ENCODE measurements at regions not wholly inside any gene's neighbourhood (a gene's known extent, or its start where the extent isn't known, plus 50 kb on each side); places are given as distances from the start of the nearest gene placed in this dataset.

- Histone ChIP-seq H3K27me3 (ENCODE audit: control insufficient read depth, insufficient read depth, low read length) (no peaks in the 10 kb centered on the region), H3K36me3 (ENCODE audit: control insufficient read depth, insufficient read depth, low read length) (no peaks in the 10 kb centered on the region), H3K9me3 (ENCODE audit: control insufficient read depth in 2 of 2, low read length in 2 of 2) (no peaks in the 10 kb centered on the region), H3K4me3 (ENCODE audit: low read depth, low read length) (no peak overlapping the region), H3K4me1 (ENCODE audit: control insufficient read depth, insufficient read depth, low read length, poor library complexity, severe bottlenecking) (peaks cover 21% of the 10 kb centered on the region), H3K27ac (ENCODE audit: insufficient read depth, low read length, poor library complexity, severe bottlenecking) (no peak overlapping the region)
- Mint-ChIP-seq H3K4me1 (peaks cover 19 to 27% (median 26%) of the 10 kb centered on the region in 4 donors), H3K9me3 (no peaks in the 10 kb centered on the region), H3K27ac (no peak overlapping the region), H3K27me3 (no peaks in the 10 kb centered on the region), H3K4me3 (no peak overlapping the region), H3K36me3 (no peaks in the 10 kb centered on the region)
- ATAC-seq (ENCODE audit: low read depth in 2 of 2) = no peak
- DNase-seq = no peak
Observed at GRCh38 chr12:89954259-89954658, 245.6 kb upstream of the ATP2B1 start.

DNA sequence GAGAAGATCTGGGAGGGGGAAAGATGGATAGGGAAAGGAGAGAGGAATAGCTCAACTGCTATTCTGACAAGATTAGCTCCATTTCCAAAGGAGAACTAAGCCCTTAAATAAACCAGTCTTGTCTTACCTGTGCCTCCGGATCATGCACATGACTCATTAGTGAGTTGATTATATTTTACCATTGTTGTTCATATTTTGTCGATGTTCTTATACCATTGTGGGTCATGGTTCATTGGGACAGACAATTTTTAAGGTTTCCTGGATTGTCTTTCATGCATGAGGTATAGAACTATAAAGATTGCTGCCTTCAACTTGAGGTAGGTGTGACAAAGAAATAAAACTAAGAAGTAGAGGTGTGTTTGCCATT lies 243.0 kb upstream of the ATP2B1 start:
- peak overlapping the region in 1 of 4 donors; percentile 40 for H3K4me3 Mint-ChIP-seq
- peaks cover 35 to 48% (median 47%) of the 10 kb centered on the region in 4 donors for H3K4me1 Mint-ChIP-seq
- H3K36me3 Mint-ChIP-seq = no peaks in the 10 kb centered on the region
- DNase-seq (no peak), ATAC-seq (ENCODE audit: low read depth in 2 of 2) (no peak)
- H3K4me3 ChIP-seq (ENCODE audit: low read depth, low read length) = no peak overlapping the region
- no peak overlapping the region for H3K27ac ChIP-seq (ENCODE audit: insufficient read depth, low read length, poor library complexity, severe bottlenecking)
- peaks cover 34% of the 10 kb centered on the region for H3K4me1 ChIP-seq (ENCODE audit: control insufficient read depth, insufficient read depth, low read length, poor library complexity, severe bottlenecking)
- peak overlapping the region in 2 of 3 donors; percentile 86 to 93 for H3K27ac Mint-ChIP-seq
- H3K27me3 ChIP-seq (ENCODE audit: control insufficient read depth, insufficient read depth, low read length) = no peaks in the 10 kb centered on the region
- H3K9me3 Mint-ChIP-seq = no peaks in the 10 kb centered on the region
- H3K36me3 ChIP-seq (ENCODE audit: control insufficient read depth, insufficient read depth, low read length) = no peaks in the 10 kb centered on the region
- H3K27me3 Mint-ChIP-seq = no peaks in the 10 kb centered on the region
- no peaks in the 10 kb centered on the region for H3K9me3 ChIP-seq (ENCODE audit: control insufficient read depth in 2 of 2, low read length in 2 of 2)

DNA sequence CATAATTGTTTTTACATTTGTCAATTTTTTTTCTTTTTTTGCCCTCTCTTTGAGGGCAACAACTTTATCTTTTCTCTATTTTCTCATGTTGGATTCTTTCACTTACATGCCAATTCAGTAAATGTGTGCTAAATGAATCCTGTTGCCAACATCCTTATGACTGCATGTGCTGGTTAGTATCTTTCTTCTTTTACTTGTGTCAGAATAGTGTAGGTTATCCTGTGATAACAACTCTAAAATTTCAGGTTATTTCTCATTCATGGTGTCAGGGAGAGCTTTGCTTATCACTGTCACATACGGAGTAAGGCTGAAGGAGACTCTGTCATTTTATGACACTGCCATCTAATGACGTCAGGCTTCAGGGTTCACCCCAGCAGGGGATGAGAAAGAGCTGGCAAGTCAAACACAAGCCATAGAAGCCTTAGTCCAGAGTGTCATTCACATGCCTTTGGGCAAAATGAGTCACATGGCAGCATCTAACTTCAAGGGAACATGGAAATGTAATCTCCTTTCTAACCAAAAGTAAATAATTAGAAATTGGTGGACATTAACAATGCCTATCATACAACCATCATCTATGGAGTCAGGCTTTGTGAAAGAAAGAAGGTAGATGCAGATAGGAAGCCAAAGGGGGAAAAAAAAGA lies 242.5 kb upstream of the ATP2B1 start:
- Mint-ChIP-seq H3K9me3 (no peaks in the 10 kb centered on the region), H3K4me1 (peaks cover 35 to 49% (median 46%) of the 10 kb centered on the region in 4 donors), H3K4me3 (peak overlapping the region in 3 of 4 donors; percentile 7 to 63 (median 61)), H3K36me3 (no peaks in the 10 kb centered on the region), H3K27ac (peak overlapping the region; percentile 76 to 93 (median 86)), H3K27me3 (no peaks in the 10 kb centered on the region)
- H3K9me3 ChIP-seq (ENCODE audit: control insufficient read depth in 2 of 2, low read length in 2 of 2) = no peaks in the 10 kb centered on the region
- DNase-seq (peak in 1 of 3 donors; percentile 10), ATAC-seq (ENCODE audit: low read depth in 2 of 2) (no peak)
- peaks cover 34% of the 10 kb centered on the region for H3K4me1 ChIP-seq (ENCODE audit: control insufficient read depth, insufficient read depth, low read length, poor library complexity, severe bottlenecking)
- peak overlapping the region; percentile 65 for H3K4me3 ChIP-seq (ENCODE audit: low read depth, low read length)
- peak overlapping the region; percentile 82 for H3K27ac ChIP-seq (ENCODE audit: insufficient read depth, low read length, poor library complexity, severe bottlenecking)
- H3K36me3 ChIP-seq (ENCODE audit: control insufficient read depth, insufficient read depth, low read length) = no peaks in the 10 kb centered on the region
- no peaks in the 10 kb centered on the region for H3K27me3 ChIP-seq (ENCODE audit: control insufficient read depth, insufficient read depth, low read length)

- H3K27ac Mint-ChIP-seq = peak overlapping the region; percentile 38 to 86 (median 76)
- H3K27me3 Mint-ChIP-seq = no peaks in the 10 kb centered on the region
- Histone ChIP-seq H3K4me3 (ENCODE audit: low read depth, low read length) (peak overlapping the region; percentile 65), H3K27me3 (ENCODE audit: control insufficient read depth, insufficient read depth, low read length) (no peaks in the 10 kb centered on the region), H3K4me1 (ENCODE audit: control insufficient read depth, insufficient read depth, low read length, poor library complexity, severe bottlenecking) (peaks cover 34% of the 10 kb centered on the region), H3K36me3 (ENCODE audit: control insufficient read depth, insufficient read depth, low read length) (no peaks in the 10 kb centered on the region), H3K27ac (ENCODE audit: insufficient read depth, low read length, poor library complexity, severe bottlenecking) (peak overlapping the region; percentile 82), H3K9me3 (ENCODE audit: control insufficient read depth in 2 of 2, low read length in 2 of 2) (no peaks in the 10 kb centered on the region)
- no peak for DNase-seq
- H3K4me3 Mint-ChIP-seq = peak overlapping the region; percentile 4 to 63 (median 57)
- no peak for ATAC-seq (ENCODE audit: low read depth in 2 of 2)
- H3K36me3 Mint-ChIP-seq = no peaks in the 10 kb centered on the region
- H3K4me1 Mint-ChIP-seq = peaks cover 40 to 53% (median 45%) of the 10 kb centered on the region in 4 donors
- H3K9me3 Mint-ChIP-seq = no peaks in the 10 kb centered on the region
Observed at GRCh38 chr12:89950421-89950820, 241.8 kb upstream of the ATP2B1 start.

DNA sequence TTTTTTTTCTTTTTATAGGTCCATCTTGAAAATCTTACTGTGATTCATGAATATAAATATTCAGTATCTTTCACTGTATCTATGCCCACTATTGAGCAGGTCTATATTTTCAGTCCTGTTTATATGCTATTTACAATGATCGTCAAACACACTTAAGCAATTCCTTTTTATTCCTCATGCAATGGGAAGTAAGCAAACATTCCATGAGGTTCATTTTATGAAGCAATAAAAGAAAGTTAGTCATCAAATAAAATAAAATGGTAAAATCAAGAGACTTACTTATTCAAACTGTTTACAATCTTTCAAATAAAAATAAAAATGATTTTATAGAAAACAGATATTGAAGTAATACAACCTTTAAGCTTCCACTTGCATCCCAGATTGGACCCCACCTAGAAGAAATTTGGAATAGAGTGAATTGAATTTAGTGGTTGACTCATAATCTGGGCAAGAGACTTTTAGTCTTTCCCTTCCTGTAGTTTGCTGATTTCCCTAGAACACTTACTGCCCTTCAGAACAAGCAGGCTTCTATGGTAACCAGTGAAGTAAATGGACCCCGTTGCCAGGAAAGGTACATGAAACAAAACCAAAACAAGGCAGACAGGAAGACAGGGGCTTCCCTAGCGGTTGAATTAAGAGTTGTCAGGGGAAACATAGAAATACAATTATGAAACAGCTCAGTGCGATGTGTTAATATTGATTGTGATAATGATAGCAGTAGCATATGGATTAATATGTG lies 241.0 kb upstream of the ATP2B1 start:
- peak; percentile 88 to 91 for ATAC-seq (ENCODE audit: low read depth in 2 of 2)
- H3K9me3 ChIP-seq (ENCODE audit: control insufficient read depth in 2 of 2, low read length in 2 of 2) = no peaks in the 10 kb centered on the region
- peak overlapping the region; percentile 82 for H3K27ac ChIP-seq (ENCODE audit: insufficient read depth, low read length, poor library complexity, severe bottlenecking)
- Mint-ChIP-seq H3K4me1 (peaks cover 46 to 53% (median 47%) of the 10 kb centered on the region in 4 donors), H3K27me3 (no peaks in the 10 kb centered on the region), H3K27ac (peak overlapping the region; percentile 66 to 86 (median 86)), H3K4me3 (peak overlapping the region; percentile 0 to 63 (median 57)), H3K9me3 (no peaks in the 10 kb centered on the region), H3K36me3 (no peaks in the 10 kb centered on the region)
- H3K4me1 ChIP-seq (ENCODE audit: control insufficient read depth, insufficient read depth, low read length, poor library complexity, severe bottlenecking) = peaks cover 34% of the 10 kb centered on the region
- H3K27me3 ChIP-seq (ENCODE audit: control insufficient read depth, insufficient read depth, low read length) = no peaks in the 10 kb centered on the region
- H3K4me3 ChIP-seq (ENCODE audit: low read depth, low read length) = peak overlapping the region; percentile 65
- no peaks in the 10 kb centered on the region for H3K36me3 ChIP-seq (ENCODE audit: control insufficient read depth, insufficient read depth, low read length)
- DNase-seq = peak; percentile 51 to 86 (median 75)

- no peaks in the 10 kb centered on the region for H3K27me3 ChIP-seq (ENCODE audit: control insufficient read depth, insufficient read depth, low read length)
- Mint-ChIP-seq H3K27me3 (no peaks in the 10 kb centered on the region), H3K36me3 (no peaks in the 10 kb centered on the region), H3K9me3 (no peaks in the 10 kb centered on the region), H3K4me3 (peak overlapping the region in 3 of 4 donors; percentile 33 to 42 (median 37)), H3K27ac (peak overlapping the region; percentile 66 to 86 (median 86)), H3K4me1 (peaks cover 46 to 61% (median 55%) of the 10 kb centered on the region in 4 donors)
- H3K36me3 ChIP-seq (ENCODE audit: control insufficient read depth, insufficient read depth, low read length) = no peaks in the 10 kb centered on the region
- no peak for ATAC-seq (ENCODE audit: low read depth in 2 of 2)
- peaks cover 36% of the 10 kb centered on the region for H3K4me1 ChIP-seq (ENCODE audit: control insufficient read depth, insufficient read depth, low read length, poor library complexity, severe bottlenecking)
- H3K9me3 ChIP-seq (ENCODE audit: control insufficient read depth in 2 of 2, low read length in 2 of 2) = no peaks in the 10 kb centered on the region
- H3K27ac ChIP-seq (ENCODE audit: insufficient read depth, low read length, poor library complexity, severe bottlenecking) = peak overlapping the region; percentile 82
- peak overlapping the region; percentile 65 for H3K4me3 ChIP-seq (ENCODE audit: low read depth, low read length)
- no peak for DNase-seq
Observed at GRCh38 chr12:89948271-89949175, 239.9 kb upstream of the ATP2B1 start.

DNA sequence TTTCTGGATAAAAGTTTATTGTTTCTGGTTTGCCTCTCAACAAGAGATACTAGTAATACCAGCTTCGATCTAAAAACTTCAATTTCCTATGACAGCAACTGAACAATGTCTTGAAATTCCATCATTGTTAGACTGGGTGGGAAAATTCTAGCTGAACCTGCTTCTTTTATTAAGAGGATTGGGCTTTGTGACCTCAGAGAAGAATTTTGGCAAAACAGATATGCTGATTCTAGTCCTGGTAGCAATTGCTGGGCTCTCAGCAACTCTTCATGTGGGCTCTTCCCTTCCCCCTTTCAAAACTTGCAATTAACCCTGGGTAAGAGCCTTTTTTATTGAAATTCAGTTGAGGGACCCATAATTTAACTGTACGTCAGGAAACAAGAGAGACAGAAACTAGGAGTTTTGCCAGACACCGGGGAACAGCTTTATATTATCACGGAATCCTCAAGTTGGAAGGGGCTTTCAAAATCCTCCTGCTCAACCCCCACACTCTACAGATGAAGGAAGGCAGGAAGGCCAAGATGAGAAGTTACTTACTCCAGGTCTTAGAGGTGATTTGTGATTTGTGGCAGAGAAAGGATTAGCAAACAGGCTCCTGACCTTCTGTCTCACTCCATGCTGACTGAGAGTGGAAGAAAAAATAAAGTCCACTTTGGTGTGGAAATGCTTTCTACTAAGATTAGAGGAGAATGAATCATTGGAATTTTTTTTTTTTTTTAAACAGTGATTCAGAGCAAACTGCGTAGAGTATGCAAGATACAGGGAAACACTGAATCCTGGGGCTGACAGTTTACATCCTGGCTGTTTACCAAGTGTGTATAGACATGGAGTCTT lies 239.0 kb upstream of the ATP2B1 start:
- no peaks in the 10 kb centered on the region for H3K36me3 Mint-ChIP-seq
- H3K4me3 Mint-ChIP-seq = no peak overlapping the region
- H3K27ac Mint-ChIP-seq = peak overlapping the region; percentile 66 to 86 (median 86)
- no peaks in the 10 kb centered on the region for H3K9me3 Mint-ChIP-seq
- H3K4me3 ChIP-seq (ENCODE audit: low read depth, low read length) = no peak overlapping the region
- H3K9me3 ChIP-seq (ENCODE audit: control insufficient read depth in 2 of 2, low read length in 2 of 2) = no peaks in the 10 kb centered on the region
- H3K4me1 ChIP-seq (ENCODE audit: control insufficient read depth, insufficient read depth, low read length, poor library complexity, severe bottlenecking) = peaks cover 40% of the 10 kb centered on the region
- H3K27me3 ChIP-seq (ENCODE audit: control insufficient read depth, insufficient read depth, low read length) = no peaks in the 10 kb centered on the region
- DNase-seq (no peak), ATAC-seq (ENCODE audit: low read depth in 2 of 2) (peak in 1 of 2 donors; percentile 5)
- peaks cover 46 to 69% (median 59%) of the 10 kb centered on the region in 4 donors for H3K4me1 Mint-ChIP-seq
- no peaks in the 10 kb centered on the region for H3K36me3 ChIP-seq (ENCODE audit: control insufficient read depth, insufficient read depth, low read length)
- no peaks in the 10 kb centered on the region for H3K27me3 Mint-ChIP-seq
- H3K27ac ChIP-seq (ENCODE audit: insufficient read depth, low read length, poor library complexity, severe bottlenecking) = peak overlapping the region; percentile 82

Measured in CD4-positive, CD25-positive, alpha-beta regulatory T cell (primary cell).